Cardiac fibroblast (primary cell): ENCODE measurements at regions not wholly inside any gene's neighbourhood (a gene's known extent, or its start where the extent isn't known, plus 50 kb on each side); places are given as distances from the start of the nearest gene placed in this dataset.

ENCODE experiments used
- DNase-seq, 2 donors: peaks; one replicate each; pipeline versions ENCODE4 v3.0.0 to v3.0.0-alpha.2; 2010; ENCODE audit warnings: low read depth in 2 of 2
- H3K4me3 ChIP-seq, 2 donors: replicated peaks in 1 of 2; 1 replicate in 1 of 2; 2 replicates in 1 of 2; pipeline ENCODE4 v1.5.1; 2011; ENCODE audit warnings: low read depth in 2 of 2, low read length in 2 of 2, mild to moderate bottlenecking in 2 of 2, moderate library complexity in 1 of 2
- TF ChIP-seq, protein P1 (sequence below): IDR thresholded peaks from one replicate; pipeline ENCODE4 v1.5.1; 2011; ENCODE audit warnings: low read depth, mild to moderate bottlenecking, low read length, inconsistent platforms

DNA sequence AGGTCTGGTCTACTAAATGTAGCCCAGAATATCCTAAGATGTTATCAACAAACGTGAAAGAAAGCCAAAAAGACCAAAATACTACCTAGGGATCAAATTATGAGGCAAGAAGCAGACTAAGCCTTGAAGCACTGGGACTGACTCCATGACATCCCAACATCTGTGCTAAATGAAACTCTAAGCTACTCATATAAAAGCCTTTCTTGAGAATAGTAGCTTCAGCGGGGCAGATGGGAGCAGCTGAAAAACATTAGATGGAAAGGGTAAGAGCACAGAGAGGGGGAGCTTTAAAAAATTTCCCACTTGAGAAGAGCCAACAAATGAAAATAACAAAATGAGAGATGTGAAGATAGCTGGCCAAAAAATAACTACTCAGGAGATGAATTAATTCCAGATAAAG is 81.7 kb downstream of the MAD2L1 start:
- DNase-seq, result no peak
- TF ChIP-seq, protein P1, sequence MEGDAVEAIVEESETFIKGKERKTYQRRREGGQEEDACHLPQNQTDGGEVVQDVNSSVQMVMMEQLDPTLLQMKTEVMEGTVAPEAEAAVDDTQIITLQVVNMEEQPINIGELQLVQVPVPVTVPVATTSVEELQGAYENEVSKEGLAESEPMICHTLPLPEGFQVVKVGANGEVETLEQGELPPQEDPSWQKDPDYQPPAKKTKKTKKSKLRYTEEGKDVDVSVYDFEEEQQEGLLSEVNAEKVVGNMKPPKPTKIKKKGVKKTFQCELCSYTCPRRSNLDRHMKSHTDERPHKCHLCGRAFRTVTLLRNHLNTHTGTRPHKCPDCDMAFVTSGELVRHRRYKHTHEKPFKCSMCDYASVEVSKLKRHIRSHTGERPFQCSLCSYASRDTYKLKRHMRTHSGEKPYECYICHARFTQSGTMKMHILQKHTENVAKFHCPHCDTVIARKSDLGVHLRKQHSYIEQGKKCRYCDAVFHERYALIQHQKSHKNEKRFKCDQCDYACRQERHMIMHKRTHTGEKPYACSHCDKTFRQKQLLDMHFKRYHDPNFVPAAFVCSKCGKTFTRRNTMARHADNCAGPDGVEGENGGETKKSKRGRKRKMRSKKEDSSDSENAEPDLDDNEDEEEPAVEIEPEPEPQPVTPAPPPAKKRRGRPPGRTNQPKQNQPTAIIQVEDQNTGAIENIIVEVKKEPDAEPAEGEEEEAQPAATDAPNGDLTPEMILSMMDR, result no peak
- H3K4me3 ChIP-seq, result no peak overlapping the region

DNA sequence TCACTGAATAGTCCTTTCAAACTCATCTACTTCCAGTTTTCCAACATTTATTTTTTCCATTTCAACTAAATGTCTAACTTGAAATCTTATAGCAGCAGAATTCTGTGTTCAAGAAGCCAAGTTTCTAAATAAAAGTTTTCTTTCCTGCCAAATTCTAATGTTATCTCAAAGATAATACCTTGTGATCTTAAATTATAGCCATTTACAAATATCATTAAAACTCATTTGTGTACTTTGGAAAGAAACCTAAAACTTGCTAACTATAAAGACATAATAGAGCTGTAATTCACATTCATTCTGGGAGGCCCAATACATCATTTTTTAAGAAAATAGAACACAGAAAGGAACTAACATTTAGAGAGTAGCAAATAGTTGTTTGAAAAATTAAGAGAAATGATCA is 83.9 kb downstream of the MAD2L1 start:
- H3K4me3 ChIP-seq, result no peak overlapping the region
- no peak for DNase-seq
- TF ChIP-seq, protein P1, result no peak

DNA sequence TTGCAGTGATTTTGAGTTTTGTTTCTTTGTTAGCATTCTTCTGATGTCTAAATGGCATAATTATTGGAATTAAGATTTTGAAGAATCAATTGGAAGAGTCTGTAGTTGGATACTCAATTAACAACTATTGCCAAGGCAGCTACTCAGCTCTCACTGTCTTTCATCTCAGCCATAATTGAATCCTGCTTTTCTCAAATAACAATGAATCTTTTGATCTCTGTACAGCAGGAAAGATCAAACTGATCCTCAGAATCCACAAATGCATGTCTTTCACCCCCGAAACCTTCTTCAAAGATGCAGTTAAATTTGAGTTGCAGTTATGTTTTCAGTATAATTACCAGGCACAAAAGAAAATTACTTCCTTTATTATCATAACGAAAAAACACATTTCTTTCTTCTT is 86.2 kb downstream of the MAD2L1 start:
- TF ChIP-seq, protein P1, result no peak
- no peak for DNase-seq
- H3K4me3 ChIP-seq, result no peak overlapping the region

DNA sequence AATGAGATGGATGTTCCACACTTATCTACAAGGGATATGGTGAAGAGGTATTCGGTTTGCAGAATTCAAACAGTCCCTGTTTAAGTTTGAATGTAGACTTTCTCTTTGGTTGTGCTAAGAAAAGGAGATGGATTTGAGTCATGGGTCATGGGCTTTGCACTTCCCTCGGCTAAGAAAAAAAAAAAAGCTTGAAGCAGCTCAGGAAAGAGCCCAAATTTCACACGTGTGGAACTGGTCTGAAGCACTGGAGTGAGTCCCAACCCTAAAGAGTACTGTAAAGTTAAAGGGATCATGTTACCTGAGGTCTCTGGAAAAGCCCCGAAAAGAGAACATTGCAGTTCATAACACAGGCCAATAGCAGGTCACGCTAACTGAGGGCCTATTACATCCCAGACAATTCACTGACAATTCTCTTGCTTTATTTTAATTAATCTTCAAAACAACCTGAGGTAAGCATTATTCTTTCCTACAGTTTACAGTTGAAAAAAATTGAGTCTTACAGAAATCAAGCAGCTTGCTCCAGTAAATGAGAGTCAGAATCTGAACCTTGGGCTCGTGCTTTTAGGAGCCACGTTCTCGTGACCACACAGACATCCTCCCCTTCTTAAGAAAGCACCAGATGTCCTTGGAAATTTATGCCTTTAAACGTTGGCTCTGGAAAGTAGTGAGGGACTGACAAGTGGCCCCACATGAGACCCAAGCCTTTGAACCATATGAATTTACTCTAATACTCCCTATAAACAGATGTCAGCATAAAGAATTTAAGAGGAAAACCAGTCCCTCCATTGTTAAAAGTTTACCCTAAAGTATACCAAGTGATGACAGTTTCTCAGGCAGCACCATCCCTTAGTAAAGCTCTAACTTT is 89.3 kb downstream of the MAD2L1 start:
- TF ChIP-seq, protein P1, result no peak
- DNase-seq, result no peak
- H3K4me3 ChIP-seq, result no peak overlapping the region

DNA sequence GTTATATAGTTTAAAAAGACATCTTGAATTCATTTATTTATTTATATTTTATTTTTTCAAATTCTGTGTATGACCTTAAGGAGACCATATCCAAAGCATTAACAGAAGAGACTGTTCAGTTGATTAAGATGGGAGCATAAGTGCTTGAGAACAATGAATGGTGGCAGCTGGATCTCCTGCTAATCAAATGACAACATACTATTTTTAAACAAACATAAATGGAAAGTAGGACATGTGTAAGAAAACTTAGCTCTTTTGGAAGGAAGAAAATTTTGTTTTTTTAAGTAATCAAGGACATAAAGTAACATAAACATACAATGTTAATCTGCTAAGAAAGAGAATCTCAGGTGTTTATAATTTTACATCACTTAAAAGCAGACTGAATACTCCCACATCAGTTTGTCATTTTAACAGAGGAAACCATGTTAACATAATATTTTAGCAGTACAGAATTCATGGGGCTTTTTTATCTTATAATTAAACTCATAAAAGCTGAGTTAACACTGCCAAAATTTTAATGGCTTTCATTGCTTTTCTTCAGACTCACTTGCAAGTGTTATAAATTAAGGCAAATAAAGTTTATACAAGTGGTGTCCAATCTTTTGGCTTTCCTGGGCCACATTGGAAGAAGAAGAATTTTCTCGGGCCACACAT is 95.1 kb downstream of the MAD2L1 start:
- TF ChIP-seq, protein P1, result no peak
- no peak overlapping the region for H3K4me3 ChIP-seq

DNA sequence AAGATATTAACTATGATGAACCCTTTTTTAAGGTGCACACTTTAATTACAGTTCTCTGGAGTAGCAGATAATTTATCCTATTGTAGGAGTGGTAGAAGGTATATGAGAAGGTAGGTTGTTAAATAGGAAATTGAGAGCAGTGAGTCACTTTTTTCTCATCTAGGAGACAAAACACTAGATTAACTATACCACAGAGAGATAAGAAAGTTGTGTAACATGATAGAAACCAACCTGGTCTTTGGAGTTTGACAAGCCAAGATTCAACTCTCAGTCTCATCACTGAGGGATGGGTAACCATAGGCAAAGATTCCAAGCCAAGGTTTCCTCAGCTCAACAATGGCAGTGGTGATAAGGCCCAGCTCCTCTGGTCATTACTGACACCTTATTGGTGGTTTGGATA is 104.0 kb downstream of the MAD2L1 start:
- DNase-seq, result no peak
- no peak overlapping the region for H3K4me3 ChIP-seq
- TF ChIP-seq, protein P1, result no peak

More for the DNA sequence above, 95.1 kb downstream of the MAD2L1 start:
- DNase-seq, result no peak
